ENCODE measurements at regions not wholly inside any gene's neighbourhood (a gene's known extent, or its start where the extent isn't known, plus 50 kb on each side); places are given as distances from the start of the nearest gene placed in this dataset.
"Not testable (repeated sequence)": the region's sequence is repeated elsewhere in the genome, so short reads cannot be mapped to it uniquely, and the experiment has no call there.

DNA sequence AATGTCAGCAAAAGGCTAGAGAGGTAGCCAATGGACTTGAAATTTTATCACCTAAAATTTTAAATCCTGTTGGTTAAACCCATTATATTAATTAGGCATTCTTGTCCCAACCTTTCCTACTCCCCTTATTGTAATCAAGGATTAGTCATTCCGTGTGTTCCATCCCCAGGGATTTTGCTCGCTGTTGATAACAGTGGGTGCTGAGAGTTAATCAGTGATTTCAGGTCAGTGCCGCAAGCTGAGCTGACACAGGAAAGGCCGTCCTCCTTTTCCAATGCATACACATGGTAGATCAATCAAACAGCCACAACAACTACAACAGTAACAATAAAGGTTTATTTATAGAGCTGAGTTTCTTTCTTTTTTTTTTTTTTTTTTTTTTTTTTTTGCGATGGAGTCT lies 271.4 kb downstream of the ACTR3B start:
- Histone ChIP-seq H2AFZ (ENCODE audit: low read depth, low read length) (no peak overlapping the region), H3K4me1 (ENCODE audit: insufficient read depth, low read length) (no peaks in the 10 kb centered on the region), H3K27me3 (ENCODE audit: insufficient read depth, low read length) (no peaks in the 10 kb centered on the region), H3K9me3 (ENCODE audit: low read length) (no peaks in the 10 kb centered on the region), H3K4me3 (ENCODE audit: low read length) (no peak overlapping the region), H3K36me3 (ENCODE audit: insufficient read depth, low read length) (no peaks in the 10 kb centered on the region)

GRCh38 chr7:153034791-153035190 lies 275.2 kb downstream of the ACTR3B start:
- no peaks in the 10 kb centered on the region for H3K36me3 ChIP-seq (ENCODE audit: insufficient read depth, low read length)
- H3K4me3 ChIP-seq (ENCODE audit: low read length): no peak overlapping the region
- H3K27me3 ChIP-seq (ENCODE audit: insufficient read depth, low read length): no peaks in the 10 kb centered on the region
- H2AFZ ChIP-seq (ENCODE audit: low read depth, low read length): no peak overlapping the region
- H3K9me3 ChIP-seq (ENCODE audit: low read length): no peaks in the 10 kb centered on the region
- H3K4me1 ChIP-seq (ENCODE audit: insufficient read depth, low read length): no peaks in the 10 kb centered on the region

DNA sequence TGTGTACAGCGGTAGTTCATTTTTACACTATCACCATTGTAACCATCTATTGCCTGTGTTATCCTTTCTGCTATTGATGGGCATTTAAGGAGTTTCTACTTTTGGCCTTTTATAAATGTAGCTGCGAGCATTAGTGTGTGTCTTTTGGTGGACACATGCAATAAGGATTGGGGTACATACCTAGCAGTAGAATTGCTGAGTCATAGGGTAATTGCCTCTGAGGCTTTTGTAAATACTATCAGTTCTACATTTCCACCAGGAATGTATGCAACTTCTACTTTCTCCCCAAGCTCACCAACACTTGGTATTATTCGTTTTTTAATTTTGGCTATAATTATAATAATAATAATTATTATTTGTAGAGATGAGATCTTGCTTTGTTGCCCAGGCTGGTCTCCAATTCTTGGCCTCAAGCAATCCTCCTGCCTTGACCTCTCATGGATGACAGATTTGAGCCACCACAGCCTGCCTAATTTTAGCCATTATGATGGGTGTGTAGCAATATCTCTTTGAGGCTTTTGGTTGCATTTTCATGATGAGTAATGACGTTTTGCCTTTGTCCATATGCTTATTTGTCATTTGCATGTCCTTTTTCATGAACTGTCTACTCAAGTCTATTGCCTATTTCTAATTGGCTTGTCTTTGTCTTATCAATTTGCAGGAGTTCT lies 277.0 kb downstream of the ACTR3B start:
- Histone ChIP-seq H3K9me3 (ENCODE audit: low read length) (no peaks in the 10 kb centered on the region), H3K36me3 (ENCODE audit: insufficient read depth, low read length) (no peaks in the 10 kb centered on the region), H3K4me3 (ENCODE audit: low read length) (no peak overlapping the region), H2AFZ (ENCODE audit: low read depth, low read length) (no peak overlapping the region), H3K4me1 (ENCODE audit: insufficient read depth, low read length) (no peaks in the 10 kb centered on the region), H3K27me3 (ENCODE audit: insufficient read depth, low read length) (no peaks in the 10 kb centered on the region)

DNA sequence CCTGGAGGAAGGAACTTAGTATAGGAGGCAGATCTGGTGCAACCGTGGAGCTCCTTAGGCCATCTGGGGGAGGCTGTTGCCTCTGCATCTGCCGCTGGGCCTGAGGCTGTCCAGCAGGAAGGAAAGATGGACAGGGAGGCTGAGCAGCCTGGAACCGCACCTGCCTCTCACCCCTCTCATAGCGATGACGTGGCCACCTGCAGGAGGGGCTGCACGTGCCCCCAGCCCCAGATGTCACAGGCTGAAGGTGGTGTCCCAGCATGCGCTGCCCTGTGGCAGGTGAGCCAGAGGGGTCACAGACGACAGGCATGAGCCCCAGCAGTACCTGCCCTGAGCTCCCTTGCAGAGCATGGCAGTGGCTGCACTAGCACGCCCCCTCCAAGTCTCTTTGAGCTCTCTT lies 283.9 kb downstream of the ACTR3B start:
- H3K4me3 ChIP-seq (ENCODE audit: low read length): no peak overlapping the region
- no peaks in the 10 kb centered on the region for H3K4me1 ChIP-seq (ENCODE audit: insufficient read depth, low read length)
- no peaks in the 10 kb centered on the region for H3K36me3 ChIP-seq (ENCODE audit: insufficient read depth, low read length)
- H3K9me3 ChIP-seq (ENCODE audit: low read length): no peaks in the 10 kb centered on the region
- no peaks in the 10 kb centered on the region for H3K27me3 ChIP-seq (ENCODE audit: insufficient read depth, low read length)
- no peak overlapping the region for H2AFZ ChIP-seq (ENCODE audit: low read depth, low read length)

GRCh38 chr7:153044981-153045380 lies 285.4 kb downstream of the ACTR3B start:
- H3K36me3 ChIP-seq (ENCODE audit: insufficient read depth, low read length): no peaks in the 10 kb centered on the region
- no peaks in the 10 kb centered on the region for H3K27me3 ChIP-seq (ENCODE audit: insufficient read depth, low read length)
- H2AFZ ChIP-seq (ENCODE audit: low read depth, low read length): no peak overlapping the region
- H3K4me3 ChIP-seq (ENCODE audit: low read length): no peak overlapping the region
- H3K9me3 ChIP-seq (ENCODE audit: low read length): no peaks in the 10 kb centered on the region
- no peaks in the 10 kb centered on the region for H3K4me1 ChIP-seq (ENCODE audit: insufficient read depth, low read length)

DNA sequence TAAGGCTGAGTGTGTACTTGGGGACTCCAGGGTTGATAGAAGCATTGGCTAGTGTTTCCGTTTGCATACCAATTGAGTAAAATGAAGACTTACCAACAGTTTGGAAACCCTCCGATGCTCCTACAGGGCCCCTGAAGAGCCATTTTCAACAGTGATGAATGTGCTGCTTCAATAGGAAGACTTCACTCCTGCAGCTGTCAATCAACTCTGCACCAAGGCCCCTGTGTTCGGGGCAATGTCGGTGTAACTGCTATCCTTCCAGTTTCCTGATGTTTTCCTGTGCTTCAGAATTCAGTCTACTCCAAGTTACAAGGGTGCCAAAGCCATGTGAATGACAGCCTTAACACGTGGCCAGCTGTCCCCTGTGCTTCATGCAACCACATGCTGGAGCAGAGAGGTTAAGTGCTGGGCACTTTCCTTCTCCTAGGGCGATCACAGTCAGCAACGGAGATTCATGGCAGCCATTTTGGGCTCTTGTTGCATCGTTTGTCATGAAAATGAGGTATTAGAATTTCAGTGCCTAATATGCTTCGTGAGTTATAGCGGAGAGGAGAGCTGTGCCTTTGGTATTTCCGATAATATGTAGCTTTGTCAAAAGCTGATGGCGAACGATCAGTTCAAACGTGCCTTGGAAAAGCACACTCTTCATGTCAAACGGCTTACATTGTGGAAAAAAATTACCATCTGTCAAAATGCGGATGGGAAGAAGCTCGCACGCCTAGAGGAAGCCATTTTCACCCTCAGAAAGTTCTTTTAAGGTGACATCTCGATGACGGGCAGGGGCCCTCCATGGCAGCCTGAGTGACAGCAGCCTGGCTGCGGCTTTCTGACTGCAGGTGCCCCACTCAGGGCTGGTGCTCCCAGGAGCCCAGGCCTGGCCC lies 287.8 kb downstream of the ACTR3B start:
- H3K4me1 ChIP-seq (ENCODE audit: insufficient read depth, low read length): peaks cover 5% of the 10 kb centered on the region
- no peaks in the 10 kb centered on the region for H3K27me3 ChIP-seq (ENCODE audit: insufficient read depth, low read length)
- no peaks in the 10 kb centered on the region for H3K9me3 ChIP-seq (ENCODE audit: low read length)
- H3K4me3 ChIP-seq (ENCODE audit: low read length): no peak overlapping the region
- H3K36me3 ChIP-seq (ENCODE audit: insufficient read depth, low read length): no peaks in the 10 kb centered on the region
- H2AFZ ChIP-seq (ENCODE audit: low read depth, low read length): no peak overlapping the region

GRCh38 chr7:153052206-153052605 lies 292.7 kb downstream of the ACTR3B start:
- no peak overlapping the region for H3K4me3 ChIP-seq (ENCODE audit: low read length)
- H3K27me3 ChIP-seq (ENCODE audit: insufficient read depth, low read length): no peaks in the 10 kb centered on the region
- H3K4me1 ChIP-seq (ENCODE audit: insufficient read depth, low read length): peaks cover 8% of the 10 kb centered on the region
- H3K9me3 ChIP-seq (ENCODE audit: low read length): no peaks in the 10 kb centered on the region
- no peaks in the 10 kb centered on the region for H3K36me3 ChIP-seq (ENCODE audit: insufficient read depth, low read length)
- no peak overlapping the region for H2AFZ ChIP-seq (ENCODE audit: low read depth, low read length)

GRCh38 chr7:153061910-153062528 lies 302.5 kb downstream of the ACTR3B start:
- Histone ChIP-seq H3K27me3 (ENCODE audit: insufficient read depth, low read length) (no peaks in the 10 kb centered on the region), H3K4me1 (ENCODE audit: insufficient read depth, low read length) (no peaks in the 10 kb centered on the region), H2AFZ (ENCODE audit: low read depth, low read length) (no peak overlapping the region), H3K4me3 (ENCODE audit: low read length) (no peak overlapping the region), H3K36me3 (ENCODE audit: insufficient read depth, low read length) (no peaks in the 10 kb centered on the region), H3K9me3 (ENCODE audit: low read length) (no peaks in the 10 kb centered on the region)

- Histone ChIP-seq H3K4me1 (ENCODE audit: insufficient read depth, low read length) (no peaks in the 10 kb centered on the region), H3K4me3 (ENCODE audit: low read length) (no peak overlapping the region), H2AFZ (ENCODE audit: low read depth, low read length) (no peak overlapping the region), H3K27me3 (ENCODE audit: insufficient read depth, low read length) (peaks cover 3% of the 10 kb centered on the region), H3K9me3 (ENCODE audit: low read length) (no peaks in the 10 kb centered on the region), H3K36me3 (ENCODE audit: insufficient read depth, low read length) (no peaks in the 10 kb centered on the region)
These were observed 305.5 kb downstream of the ACTR3B start for GRCh38 chr7:153065051-153065450.

DNA sequence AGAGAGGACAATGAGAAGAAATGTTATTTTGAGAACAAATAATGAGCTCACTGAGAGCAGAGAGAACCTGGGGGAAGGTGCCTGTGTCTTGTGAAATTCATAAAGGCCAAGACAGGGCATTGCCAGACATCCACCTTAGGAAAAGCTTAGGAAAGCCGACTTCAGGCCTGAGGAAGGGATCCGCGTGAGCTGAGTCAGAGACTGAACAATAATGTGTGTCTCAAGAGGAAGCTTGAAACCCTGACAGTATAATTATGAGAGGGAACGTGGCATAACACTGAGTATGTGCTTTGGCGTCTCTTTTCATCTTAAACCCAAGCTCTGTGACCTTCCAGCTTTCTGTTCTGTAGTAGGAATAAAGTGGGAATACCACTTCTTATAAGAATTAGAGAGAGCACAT lies 307.2 kb downstream of the ACTR3B start:
- Histone ChIP-seq H3K4me1 (ENCODE audit: insufficient read depth, low read length) (no peaks in the 10 kb centered on the region), H3K4me3 (ENCODE audit: low read length) (no peak overlapping the region), H3K27me3 (ENCODE audit: insufficient read depth, low read length) (peaks cover 3% of the 10 kb centered on the region), H3K9me3 (ENCODE audit: low read length) (no peaks in the 10 kb centered on the region), H2AFZ (ENCODE audit: low read depth, low read length) (no peak overlapping the region), H3K36me3 (ENCODE audit: insufficient read depth, low read length) (no peaks in the 10 kb centered on the region)

- Histone ChIP-seq H3K27me3 (ENCODE audit: insufficient read depth, low read length) (peaks cover 3% of the 10 kb centered on the region), H3K36me3 (ENCODE audit: insufficient read depth, low read length) (no peaks in the 10 kb centered on the region), H3K4me1 (ENCODE audit: insufficient read depth, low read length) (no peaks in the 10 kb centered on the region), H2AFZ (ENCODE audit: low read depth, low read length) (no peak overlapping the region), H3K9me3 (ENCODE audit: low read length) (no peaks in the 10 kb centered on the region), H3K4me3 (ENCODE audit: low read length) (no peak overlapping the region)
These were observed 310.6 kb downstream of the ACTR3B start for GRCh38 chr7:153070141-153070540.

GRCh38 chr7:153072806-153073205 lies 313.3 kb downstream of the ACTR3B start:
- H3K36me3 ChIP-seq (ENCODE audit: insufficient read depth, low read length): no peaks in the 10 kb centered on the region
- no peak overlapping the region for H2AFZ ChIP-seq (ENCODE audit: low read depth, low read length)

DNA sequence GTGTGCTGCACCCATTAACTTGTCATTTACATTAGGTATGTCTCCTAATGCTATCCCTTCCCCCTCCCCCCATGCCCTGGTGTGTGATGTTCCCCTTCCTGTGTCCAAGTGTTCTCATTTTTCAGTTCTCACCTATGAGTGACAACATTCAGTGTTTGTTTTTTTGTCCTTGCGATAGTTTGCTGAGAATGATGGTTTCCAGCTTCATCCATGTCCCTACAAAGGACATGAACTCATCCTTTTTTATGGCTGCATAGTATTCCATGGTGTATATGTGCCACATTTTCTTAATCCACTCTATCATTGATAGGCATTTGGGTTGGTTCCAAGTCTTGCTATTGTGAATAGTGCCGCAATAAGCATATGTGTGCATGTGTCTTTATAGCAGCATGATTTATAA lies 316.7 kb downstream of the ACTR3B start:
- H3K4me1 ChIP-seq (ENCODE audit: insufficient read depth, low read length); H3K27me3 ChIP-seq (ENCODE audit: insufficient read depth, low read length); H3K4me3 ChIP-seq (ENCODE audit: low read length); H3K36me3 ChIP-seq (ENCODE audit: insufficient read depth, low read length); H3K9me3 ChIP-seq (ENCODE audit: low read length); H2AFZ ChIP-seq (ENCODE audit: low read depth, low read length): not testable (repeated sequence)

More at GRCh38 chr7:153072806-153073205, 313.3 kb downstream of the ACTR3B start:
- no peaks in the 10 kb centered on the region for H3K4me1 ChIP-seq (ENCODE audit: insufficient read depth, low read length)
- H3K9me3 ChIP-seq (ENCODE audit: low read length): no peaks in the 10 kb centered on the region
- peaks cover 3% of the 10 kb centered on the region for H3K27me3 ChIP-seq (ENCODE audit: insufficient read depth, low read length)
- no peak overlapping the region for H3K4me3 ChIP-seq (ENCODE audit: low read length)

Measured in neuron (in vitro differentiated cells).